K562 (cell line): ENCODE measurements at regions not wholly inside any gene's neighbourhood (a gene's known extent, or its start where the extent isn't known, plus 50 kb on each side); places are given as distances from the start of the nearest gene placed in this dataset.
A peak's percentile ranks its signal among the peaks of the same experiment; 100 is the strongest.
"Not testable (repeated sequence)": the region's sequence is repeated elsewhere in the genome, so short reads cannot be mapped to it uniquely, and the experiment has no call there.

Experiments
- ATAC-seq: fragments of 200-7000 bp; cut with Tn5 transposase; 3 replicates; pipeline ENCODE4 v1.9.1; 2020; ENCODE audit warnings: moderate library complexity
- BruUV-seq: library from RNA; stranded (reverse); fragments of 400-500 nt; replicated peaks from 2 replicates; lab custom pipeline; 2021; lab: Mats Ljungman, UMichigan
- CTCF ChIA-PET: fragments of 300-600 bp; formaldehyde crosslinking; extraction: SDS; loops from one replicate; lab custom pipeline; 2021; ENCODE audit warnings: low intra/inter-chr PET ratio; lab: Yijun Ruan, JAX
- POLR2A ChIA-PET: fragments of 300-600, 350-650 bp; sonication (Branson Sonifier 250); formaldehyde crosslinking; extraction: SDS; loops from one replicate; lab custom pipeline; 2021; ENCODE audit warnings: antibody characterized with exemption, inconsistent platforms; lab: Yijun Ruan, JAX
- DNase-seq, 4 experiments: peaks; one replicate each; pipeline versions ENCODE4 v3.0.0 to v3.0.0-alpha.2; 2011 to 2018; ENCODE audit warnings: low spot score in 3 of 4, mixed read lengths in 3 of 4; ENCODE audit errors: extremely low read depth in 1 of 4
- FAIRE-seq: peaks from 2 replicates; lab custom pipeline; 2011; peaks lifted over from hg19 to GRCh38; lab: Jason Lieb, UNC
- H2AFZ ChIP-seq: 2 replicates; pipeline ENCODE4 v1.6.0; 2011; ENCODE audit warnings: low read depth, low read length, control low read depth, inconsistent platforms
- H3K27ac ChIP-seq: fragments of 200-600 bp; 3 replicates; pipeline ENCODE4 v1.8.0; 2011; ENCODE audit warnings: low read depth, mild to moderate bottlenecking, control low read depth, inconsistent platforms, low read length, moderate library complexity, mixed read lengths; ENCODE audit errors: extremely low read depth
- H3K27me3 ChIP-seq, 2 experiments: fragments of 300-600 bp in 1 of 2; 2 replicates in 1 of 2; 3 replicates in 1 of 2; pipeline versions ENCODE4 v1.6.0 to v1.8.0; 2011; ENCODE audit warnings: inconsistent platforms in 2 of 2, low read length in 2 of 2, mild to moderate bottlenecking in 1 of 2, mixed read lengths in 1 of 2, moderate library complexity in 1 of 2; ENCODE audit not compliant: control insufficient read depth in 2 of 2, insufficient read depth in 2 of 2
- H3K36me3 ChIP-seq: fragments of 300-600 bp; 3 replicates; pipeline ENCODE4 v1.8.0; 2011; ENCODE audit warnings: mild to moderate bottlenecking, low read length, inconsistent platforms; ENCODE audit not compliant: control insufficient read depth, insufficient read depth
- H3K4me1 ChIP-seq, 2 experiments: fragments of 200-600 bp in 1 of 2; replicated peaks in 1 of 2; 2 replicates in 1 of 2; 3 replicates in 1 of 2; pipeline versions ENCODE4 v1.5.1 to v1.8.0; 2011; ENCODE audit warnings: inconsistent platforms in 2 of 2, low read length in 2 of 2, mild to moderate bottlenecking in 1 of 2, mixed read lengths in 1 of 2, moderate library complexity in 1 of 2; ENCODE audit not compliant: control insufficient read depth in 2 of 2, insufficient read depth in 2 of 2
- H3K4me2 ChIP-seq: 2 replicates; pipeline ENCODE4 v1.6.1; 2011; ENCODE audit warnings: low read length, control low read depth, inconsistent platforms, mixed read lengths; ENCODE audit not compliant: insufficient read depth
- H3K4me3 ChIP-seq: fragments of 200-600 bp; sonication (generic), shearing (Covaris generic); 2 replicates; pipeline ENCODE4 v1.5.1; 2016; ENCODE audit warnings: control low read depth, inconsistent platforms
- H3K79me2 ChIP-seq: fragments of 200-600 bp; 3 replicates; pipeline ENCODE4 v1.8.0; 2011; ENCODE audit warnings: low read length, inconsistent platforms; ENCODE audit not compliant: control insufficient read depth, insufficient read depth
- H3K9ac ChIP-seq, 2 experiments: 2 replicates each; pipeline versions ENCODE4 v1.6.0 to v1.6.1; 2011; ENCODE audit warnings: low read depth in 2 of 2, low read length in 2 of 2, control low read depth in 1 of 2, inconsistent platforms in 1 of 2, mild to moderate bottlenecking in 1 of 2, mixed read lengths in 1 of 2; ENCODE audit not compliant: insufficient read depth in 1 of 2
- H3K9me1 ChIP-seq: one replicate; pipeline ENCODE4 v1.6.0; 2011; ENCODE audit warnings: inconsistent platforms, mild to moderate bottlenecking, low read length, moderate library complexity; ENCODE audit not compliant: control insufficient read depth, insufficient read depth
- H3K9me3 ChIP-seq: replicated peaks from 2 replicates; pipeline ENCODE4 v1.5.1; 2011; ENCODE audit warnings: low read depth, low read length, inconsistent platforms; ENCODE audit not compliant: control insufficient read depth, insufficient read depth
- H4K20me1 ChIP-seq: replicated peaks from 2 replicates; pipeline ENCODE4 v1.6.1; 2011; ENCODE audit warnings: low read length, inconsistent platforms, mixed read lengths; ENCODE audit not compliant: control insufficient read depth, insufficient read depth
- CEBPB ChIP-seq: fragments of 450-650 bp; IDR thresholded peaks from 2 replicates; pipeline ENCODE4 v1.6.1; 2016; ENCODE audit warnings: missing genetic modification characterization, missing compliant biosample characterization
- JUN ChIP-seq, 2 experiments: sonication (generic) in 1 of 2; formaldehyde crosslinking in 1 of 2; IDR thresholded peaks; 2 replicates each; pipeline versions ENCODE4 v1.6.1 to v1.8.0; 2012 to 2022; ENCODE audit warnings: borderline replicate concordance in 2 of 2, mild to moderate bottlenecking in 2 of 2, improper control_type of control experiment in 1 of 2, low read depth in 1 of 2, low read length in 1 of 2, missing genetic modification reagents in 1 of 2
- WGBS: fragments of 100-300 bp; shearing (Covaris generic); methylation state at CpG from one replicate; pipeline ENCODE4 v1.1.6; 2016; ENCODE audit warnings: low coverage, mixed read lengths; ENCODE audit not compliant: insufficient coverage; ENCODE audit errors: missing lambda C conversion rate; 5-methylcytosine and 5-hydroxymethylcytosine counted together
- in situ Hi-C: fragments of 300-500 bp; cut with MboI; formaldehyde crosslinking; loops from 4 replicates; pipeline ENCODE4 v1.15.0; 2018; ENCODE audit warnings: inconsistent platforms, mixed read lengths
- intact Hi-C: fragments of 100-400 bp; cut with micrococcal nuclease; formaldehyde crosslinking; loops from 2 replicates; pipeline ENCODE4 v1.14.2; 2022

DNA sequence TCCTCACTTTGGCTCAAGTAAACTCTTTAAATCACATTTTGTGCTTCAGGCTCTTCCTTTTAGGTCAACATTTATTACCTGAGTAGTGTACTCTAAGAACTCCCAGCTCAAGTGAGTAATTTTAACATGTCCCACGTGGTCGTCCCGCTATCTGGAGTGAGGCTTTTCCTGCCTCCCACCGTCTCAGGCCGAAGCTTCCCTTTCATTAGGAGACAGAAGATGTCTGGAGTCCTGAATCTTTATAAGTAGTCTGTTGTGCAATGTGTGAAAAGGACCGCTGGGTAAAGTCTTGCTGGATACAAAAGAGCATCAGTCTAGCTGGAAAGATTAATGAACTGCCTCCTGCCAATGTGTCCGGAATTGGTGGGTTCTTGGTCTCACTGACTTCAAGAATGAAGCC lies 117.7 kb upstream of the NEIL3 start:
- intact Hi-C loops (no loop called here), in situ Hi-C loops (no loop called here)
- no peaks in the 10 kb centered on the region for H3K79me2 ChIP-seq
- H3K4me3 ChIP-seq: no peak overlapping the region
- no peaks in the 10 kb centered on the region for H4K20me1 ChIP-seq
- H2AFZ ChIP-seq: 0 out of 2 replicates have a peak overlapping the region, but pooled peaks have one; percentile 24
- TF ChIP-seq CEBPB (tag) (peak; percentile 22; the same call in 1 of the 2 replicates), JUN (IDR thresholded peaks at IDR 0.05; ENCODE audit: borderline replicate concordance, low read depth, low read length) (no peak), JUN (CRISPR knock-in tag; IDR thresholded peaks at IDR 0.05; ENCODE audit: borderline replicate concordance) (no peak)
- H3K27me3 ChIP-seq: no peaks in the 10 kb centered on the region
- 4% methylated on average over 7 of the region's 7 CpGs for WGBS
- CTCF ChIA-PET: no interaction called here
- ATAC-seq (peak; percentile 31; the same call in 1 of the 3 replicates), FAIRE-seq (no peak), DNase-seq (no peak)
- H3K9me3 ChIP-seq: no peaks in the 10 kb centered on the region
- H3K9ac ChIP-seq: no peak overlapping the region
- H3K36me3 ChIP-seq: no peaks in the 10 kb centered on the region
- H3K4me1 ChIP-seq: no peaks in the 10 kb centered on the region
- no peak overlapping the region for H3K27ac ChIP-seq
- BruUV-seq: no TSS peak
- POLR2A ChIA-PET: interaction anchor here (1.1 kb wide), 1 partner anchor 183 kb away, joined by 3 read pairs; no protein-coding TSS in a partner anchor
- H3K4me2 ChIP-seq: peak overlapping the region; percentile 11; the same call in 1 of the 2 replicates
- no peaks in the 10 kb centered on the region for H3K9me1 ChIP-seq

DNA sequence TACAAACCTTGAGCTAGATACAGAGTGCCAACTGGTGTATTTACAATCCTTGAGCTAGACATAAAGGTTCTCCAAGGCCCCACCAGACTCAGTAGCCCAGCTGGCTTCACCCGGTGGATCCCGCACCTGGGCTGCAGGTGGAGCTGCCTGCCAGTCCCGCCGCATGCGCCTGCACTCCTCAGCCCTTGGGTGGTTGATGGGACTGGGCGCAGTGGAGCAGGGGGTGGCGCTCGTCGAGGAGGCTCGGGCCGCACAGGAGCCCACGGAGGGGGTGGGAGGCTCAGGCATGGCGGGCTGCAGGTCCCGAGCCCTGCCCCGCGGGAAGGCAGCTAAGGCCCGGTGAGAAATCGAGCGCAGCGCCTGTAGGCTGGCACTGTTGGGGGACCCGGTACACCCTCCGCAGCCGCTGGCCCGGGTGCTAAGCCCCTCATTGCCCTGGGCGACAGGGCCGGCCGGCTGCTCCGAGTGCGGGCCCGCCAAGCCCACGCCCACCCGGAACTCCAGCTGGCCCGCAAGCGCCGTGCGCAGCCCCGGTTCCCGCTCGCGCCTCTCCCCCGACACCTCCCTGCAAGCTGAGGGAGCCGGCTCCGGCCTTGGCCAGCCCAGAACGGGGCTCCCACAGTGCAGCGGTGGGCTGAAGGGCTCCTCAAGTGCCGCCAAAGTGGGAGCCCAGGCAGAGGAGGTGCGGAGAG lies 116.5 kb upstream of the NEIL3 start:
- POLR2A ChIA-PET: interaction anchor here (0.6 kb wide), 1 partner anchor 57 kb away, joined by 3 read pairs; no protein-coding TSS in a partner anchor
- H3K36me3 ChIP-seq, H3K27me3 ChIP-seq, H2AFZ ChIP-seq, H4K20me1 ChIP-seq, H3K9me3 ChIP-seq, H3K4me2 ChIP-seq, H3K27ac ChIP-seq, H3K4me1 ChIP-seq, ATAC-seq, H3K79me2 ChIP-seq, H3K4me3 ChIP-seq, FAIRE-seq, H3K9ac ChIP-seq, CTCF ChIA-PET, H3K9me1 ChIP-seq, DNase-seq, BruUV-seq, intact Hi-C loops, in situ Hi-C loops: not testable (repeated sequence)
- 17% methylated on average over 7 of the region's 47 CpGs for WGBS
